ENCODE measurements at regions not wholly inside any gene's neighbourhood (a gene's known extent, or its start where the extent isn't known, plus 50 kb on each side); places are given as distances from the start of the nearest gene placed in this dataset.

- DNase-seq (ENCODE audit: low read depth, low spot score) (no peak), ATAC-seq (no peak)
- ChIA-PET CTCF (no interaction called here), POLR2A (no interaction called here), RAD21 (ENCODE audit: low non-redundant PET in 1 of 2, low total read pairs in 2 of 2, uncharacterized antibody in 2 of 2, unreplicated experiment in 2 of 2) (no interaction called here)
- Histone ChIP-seq H3K4me1 (ENCODE audit: control insufficient read depth in 1 of 2, insufficient read depth in 2 of 2, low read length in 2 of 2) (no peaks in the 10 kb centered on the region), H3K9me3 (ENCODE audit: control insufficient read depth in 1 of 2, insufficient read depth in 1 of 2, low read depth in 1 of 2, low read length in 2 of 2) (no peaks in the 10 kb centered on the region), H3K4me3 (replicated peaks in 1 of 2; ENCODE audit: low read depth in 1 of 2, low read length in 2 of 2) (no peak overlapping the region), H3K36me3 (ENCODE audit: control insufficient read depth in 1 of 2, insufficient read depth in 2 of 2, low read length in 2 of 2) (no peaks in the 10 kb centered on the region), H3K27me3 (ENCODE audit: insufficient read depth, low read length) (no peaks in the 10 kb centered on the region), H3K27ac (ENCODE audit: low read depth, low read length) (no peak overlapping the region), H4K20me1 (ENCODE audit: insufficient read depth) (no peaks in the 10 kb centered on the region), H3K79me2 (ENCODE audit: insufficient read depth, low read length) (no peaks in the 10 kb centered on the region), H3K9me2 (ENCODE audit: insufficient read depth) (no peaks in the 10 kb centered on the region), H3K4me2 (ENCODE audit: low read length) (no peak overlapping the region), H3K9ac (ENCODE audit: low read length) (no peak overlapping the region), H2AFZ (ENCODE audit: low read depth, low read length, poor library complexity, severe bottlenecking) (no peak overlapping the region)
- TF ChIP-seq ZFX (IDR thresholded peaks at IDR 0.05) (no peak), ATF3 (IDR thresholded peaks at IDR 0.05) (no peak)
- no TSS peak for BruUV-seq (replicated peaks)
- intact Hi-C loops (cut with micrococcal nuclease): no loop called here
Observed at GRCh38 chr6:101066481-101066880, 185.4 kb upstream of the ASCC3 start.

- ChIA-PET RAD21 (ENCODE audit: low non-redundant PET in 1 of 2, low total read pairs in 2 of 2, uncharacterized antibody in 2 of 2, unreplicated experiment in 2 of 2) (no interaction called here), POLR2A (no interaction called here), CTCF (no interaction called here)
- H3K4me2 ChIP-seq (ENCODE audit: low read length): no peak overlapping the region
- no peaks in the 10 kb centered on the region for H3K79me2 ChIP-seq (ENCODE audit: insufficient read depth, low read length)
- H4K20me1 ChIP-seq (ENCODE audit: insufficient read depth): no peaks in the 10 kb centered on the region
- no peak overlapping the region for H3K4me3 ChIP-seq (replicated peaks in 1 of 2; ENCODE audit: low read depth in 1 of 2, low read length in 2 of 2)
- DNase-seq (ENCODE audit: low read depth, low spot score) (no peak), ATAC-seq (no peak)
- no TSS peak for BruUV-seq (replicated peaks)
- H3K9me3 ChIP-seq (ENCODE audit: control insufficient read depth in 1 of 2, insufficient read depth in 1 of 2, low read depth in 1 of 2, low read length in 2 of 2): no peaks in the 10 kb centered on the region
- intact Hi-C loops (cut with micrococcal nuclease): no loop called here
- no peak overlapping the region for H2AFZ ChIP-seq (ENCODE audit: low read depth, low read length, poor library complexity, severe bottlenecking)
- no peaks in the 10 kb centered on the region for H3K36me3 ChIP-seq (ENCODE audit: control insufficient read depth in 1 of 2, insufficient read depth in 2 of 2, low read length in 2 of 2)
- no peaks in the 10 kb centered on the region for H3K27me3 ChIP-seq (ENCODE audit: insufficient read depth, low read length)
- H3K27ac ChIP-seq (ENCODE audit: low read depth, low read length): no peak overlapping the region
- H3K9me2 ChIP-seq (ENCODE audit: insufficient read depth): no peaks in the 10 kb centered on the region
- H3K9ac ChIP-seq (ENCODE audit: low read length): no peak overlapping the region
- TF ChIP-seq RAD21 (IDR thresholded peaks at IDR 0.05; ENCODE audit: low read depth) (no peak; the same call in 1 of the 2 replicates), REST (IDR thresholded peaks at IDR 0.05; ENCODE audit: low read depth) (no peak), ATF3 (IDR thresholded peaks at IDR 0.05) (no peak), POLR2A (IDR thresholded peaks at IDR 0.05; ENCODE audit: borderline replicate concordance, extremely low read depth, insufficient read depth, insufficient read length) (no peak), CEBPB (IDR thresholded peaks at IDR 0.05; ENCODE audit: low read depth) (no peak), EGR1 (IDR thresholded peaks at IDR 0.05; ENCODE audit: low read depth) (no peak), EZH2 (IDR thresholded peaks at IDR 0.05) (no peak), TCF7L2 (IDR thresholded peaks at IDR 0.05; ENCODE audit: borderline replicate concordance, extremely low read depth, insufficient read depth, insufficient read length) (no peak), ZBTB33 (IDR thresholded peaks at IDR 0.05; ENCODE audit: extremely low read depth, insufficient replicate concordance, low read length) (no peak)
- no peaks in the 10 kb centered on the region for H3K4me1 ChIP-seq (ENCODE audit: control insufficient read depth in 1 of 2, insufficient read depth in 2 of 2, low read length in 2 of 2)
Observed at GRCh38 chr6:101069191-101069795, 188.2 kb upstream of the ASCC3 start.

Measured in HCT116 (cell line).